Prostate gland (tissue), 2 donors: ENCODE measurements at regions not wholly inside any gene's neighbourhood (a gene's known extent, or its start where the extent isn't known, plus 50 kb on each side); places are given as distances from the start of the nearest gene placed in this dataset.

Source experiments
- DNase-seq: peaks from one replicate; pipeline ENCODE4 v3.0.0-alpha.2; 2019; ENCODE audit warnings: low spot score
- H3K27ac ChIP-seq, 2 donors: fragments of 200-600 bp; sonication (generic); 2 replicates each; pipeline ENCODE4 v1.5.1; 2017 to 2019
- H3K27me3 ChIP-seq: fragments of 200-600 bp; sonication (generic); replicated peaks from 2 replicates; pipeline ENCODE4 v1.5.1; 2019; ENCODE audit not compliant: insufficient read depth
- H3K36me3 ChIP-seq, 2 donors: fragments of 200-600 bp; sonication (generic); 1 replicate in 1 of 2; 2 replicates in 1 of 2; pipeline versions ENCODE4 v1.5.1 to v1.8.1; 2017 to 2019
- H3K4me1 ChIP-seq: fragments of 200-600 bp; sonication (generic); replicated peaks from 2 replicates; pipeline ENCODE4 v1.5.1; 2019
- H3K4me3 ChIP-seq, 2 donors: fragments of 200-600 bp; sonication (generic); 2 replicates each; pipeline ENCODE4 v1.5.1; 2017 to 2019
- H3K9me3 ChIP-seq: fragments of 200-600 bp; sonication (generic); 2 replicates; pipeline ENCODE4 v1.5.1; 2017
- CTCF ChIP-seq, 4 experiments: fragments of 200-600 bp in 2 of 4; fragments of 450-650 bp in 2 of 4; sonication (generic) in 2 of 4; IDR thresholded peaks; 1 replicate in 3 of 4; 2 replicates in 1 of 4; pipeline ENCODE4 v1.5.1; 2016 to 2019; ENCODE audit warnings: antibody characterized with exemption in 4 of 4, mild to moderate bottlenecking in 2 of 4, moderate library complexity in 2 of 4
- POLR2A ChIP-seq: fragments of 450-650 bp; IDR thresholded peaks from one replicate; pipeline ENCODE4 v1.6.1; 2016; ENCODE audit warnings: antibody characterized with exemption, mild to moderate bottlenecking
- POLR2AphosphoS5 ChIP-seq: sonication (generic); formaldehyde crosslinking; IDR thresholded peaks from one replicate; pipeline ENCODE4 v1.6.1; 2017; ENCODE audit warnings: antibody characterized with exemption
- WGBS: methylation state at CpG from one replicate; pipeline ENCODE4 v1.1.5; 2018; 5-methylcytosine and 5-hydroxymethylcytosine counted together
- intact Hi-C: fragments of 100-400 bp; cut with DNase I; formaldehyde crosslinking; loops from one replicate; pipeline ENCODE4 v1.14.2; 2022

- Histone ChIP-seq H3K27ac (no peak overlapping the region), H3K4me3 (no peak overlapping the region), H3K27me3 (no peaks in the 10 kb centered on the region), H3K36me3 (no peaks in the 10 kb centered on the region), H3K9me3 (no peaks in the 10 kb centered on the region), H3K4me1 (no peaks in the 10 kb centered on the region)
- DNase-seq, result no peak
- intact Hi-C loops, result no loop called here
- 95% methylated on average over 13 of the region's 13 CpGs for WGBS
- no peak for TF ChIP-seq CTCF (IDR thresholded peaks at IDR 0.05)
- no peak for TF ChIP-seq POLR2A
- TF ChIP-seq POLR2AphosphoS5, result no peak
Measured at GRCh38 chr11:129573161-129573560, 197.5 kb downstream of the BARX2 start.

GRCh38 chr11:129574431-129574830 is 198.8 kb downstream of the BARX2 start:
- intact Hi-C loops, result no loop called here
- Histone ChIP-seq H3K9me3 (no peaks in the 10 kb centered on the region), H3K27ac (no peak overlapping the region), H3K4me3 (no peak overlapping the region), H3K4me1 (no peaks in the 10 kb centered on the region), H3K27me3 (no peaks in the 10 kb centered on the region), H3K36me3 (no peaks in the 10 kb centered on the region)
- TF ChIP-seq POLR2A (no peak), POLR2AphosphoS5 (no peak), CTCF (IDR thresholded peaks at IDR 0.05) (no peak)
- 80% methylated on average over 13 of the region's 13 CpGs for WGBS
- no peak for DNase-seq

- no peak for TF ChIP-seq POLR2AphosphoS5
- TF ChIP-seq POLR2A, result no peak
- H3K27me3 ChIP-seq, result no peaks in the 10 kb centered on the region
- H3K4me3 ChIP-seq, result no peak overlapping the region
- 79% methylated on average over 2 of the region's 2 CpGs for WGBS
- intact Hi-C loops, result no loop called here
- no peaks in the 10 kb centered on the region for H3K36me3 ChIP-seq
- H3K9me3 ChIP-seq, result no peaks in the 10 kb centered on the region
- no peak for DNase-seq
- no peaks in the 10 kb centered on the region for H3K4me1 ChIP-seq
- H3K27ac ChIP-seq, result no peak overlapping the region
Measured at GRCh38 chr11:129576652-129577051, 201.0 kb downstream of the BARX2 start.

GRCh38 chr11:129578006-129578405 is 202.4 kb downstream of the BARX2 start:
- Histone ChIP-seq H3K27me3 (no peaks in the 10 kb centered on the region), H3K4me3 (no peak overlapping the region), H3K36me3 (no peaks in the 10 kb centered on the region), H3K27ac (no peak overlapping the region), H3K4me1 (no peaks in the 10 kb centered on the region), H3K9me3 (no peaks in the 10 kb centered on the region)
- intact Hi-C loops, result no loop called here
- 95% methylated on average over 4 of the region's 4 CpGs for WGBS
- TF ChIP-seq POLR2AphosphoS5 (no peak), CTCF (IDR thresholded peaks at IDR 0.05) (no peak)
- DNase-seq, result no peak

- no peaks in the 10 kb centered on the region for H3K27me3 ChIP-seq
- H3K27ac ChIP-seq, result no peak overlapping the region
- intact Hi-C loops, result no loop called here
- TF ChIP-seq CTCF (IDR thresholded peaks at IDR 0.05) (no peak), POLR2A (no peak), POLR2AphosphoS5 (no peak)
- no peaks in the 10 kb centered on the region for H3K9me3 ChIP-seq
- 95% methylated on average over 10 of the region's 10 CpGs for WGBS
- no peak for DNase-seq
- H3K4me3 ChIP-seq, result no peak overlapping the region
- H3K4me1 ChIP-seq, result no peaks in the 10 kb centered on the region
- no peaks in the 10 kb centered on the region for H3K36me3 ChIP-seq
Measured at GRCh38 chr11:129580278-129580677, 204.6 kb downstream of the BARX2 start.
